KBM-7 (cell line): ENCODE measurements at regions not wholly inside any gene's neighbourhood (a gene's known extent, or its start where the extent isn't known, plus 50 kb on each side); places are given as distances from the start of the nearest gene placed in this dataset.
A peak's percentile ranks its signal among the peaks of the same experiment; 100 is the strongest.

Experiments used
- DNase-seq: peaks from one replicate; pipeline ENCODE4 v3.0.0-alpha.2; 2015
- in situ Hi-C: fragments of 300-500 bp; cut with MboI; formaldehyde crosslinking; loops from 2 replicates; pipeline ENCODE4 v1.14.3; 2020; ENCODE audit warnings: low sequenced_read_pairs, low pct_unique_long_range_greater_than_20kb, mixed read lengths

DNA sequence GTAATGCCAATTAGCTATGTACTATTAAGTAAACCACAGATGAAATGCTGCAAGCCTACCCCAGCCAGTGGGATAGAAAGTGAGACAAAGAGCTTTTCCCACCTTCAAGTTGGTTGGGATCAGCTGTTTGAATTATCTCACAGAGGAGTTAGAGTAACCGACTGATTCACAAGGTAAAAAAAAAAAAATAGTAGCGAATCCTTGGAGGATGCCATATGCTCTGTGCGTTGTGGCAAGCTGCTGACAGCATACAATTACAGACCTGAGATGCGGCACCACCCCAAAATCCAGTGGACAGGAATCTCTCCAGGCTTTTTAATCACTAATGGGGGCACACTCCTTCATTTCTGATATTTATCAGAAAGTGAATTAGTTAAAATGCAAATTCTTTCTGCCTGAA is 157.0 kb upstream of the RMST start:
- DNase-seq = no peak
- in situ Hi-C loops = no loop called here

DNA sequence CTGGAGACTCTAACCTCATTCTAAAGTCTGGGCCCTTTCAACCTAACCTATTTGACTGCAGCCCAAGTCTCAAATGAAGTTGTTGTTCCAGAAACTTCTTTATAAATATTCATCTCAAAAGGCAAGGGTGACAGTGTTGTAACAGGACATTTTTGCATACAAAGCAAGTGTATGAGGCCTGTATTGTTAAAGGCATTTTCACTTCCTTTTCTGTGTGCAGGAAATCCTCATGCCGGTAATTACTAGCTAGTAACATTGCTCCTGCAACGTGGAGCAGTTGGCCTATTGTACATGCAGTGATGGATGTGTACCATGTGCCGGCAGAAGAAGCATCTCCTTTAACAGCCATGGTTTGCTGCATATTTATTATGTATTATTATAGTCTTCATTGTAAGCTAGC is 156.5 kb upstream of the RMST start:
- in situ Hi-C loops = no loop called here
- no peak for DNase-seq

DNA sequence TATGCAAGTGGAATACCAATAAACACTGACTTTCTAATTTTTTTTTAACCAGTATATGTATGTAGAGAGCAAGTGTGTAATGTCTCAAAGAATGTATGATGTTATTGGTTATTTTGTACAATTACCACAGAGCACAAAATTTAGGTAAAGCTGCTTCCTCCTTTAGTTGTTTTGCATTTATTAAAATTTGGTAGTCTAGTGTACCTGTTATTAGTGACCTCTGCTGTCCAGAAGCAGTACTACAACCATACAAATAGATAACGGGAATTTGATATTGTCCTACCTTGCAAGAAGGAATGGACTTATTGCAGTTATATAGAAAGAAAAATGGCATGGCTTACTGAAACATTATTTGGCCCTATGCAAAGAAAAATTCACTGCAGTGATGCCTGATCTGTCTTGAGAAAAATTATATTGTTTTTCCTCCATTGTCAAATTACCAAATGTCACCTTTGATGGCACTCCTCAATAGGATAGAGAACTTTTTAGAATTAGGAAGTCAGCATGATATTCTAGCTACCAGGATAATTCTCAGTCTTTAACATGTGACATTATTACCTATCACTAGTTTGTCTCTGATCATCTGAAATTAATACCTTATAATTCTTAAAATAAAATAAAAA is 153.9 kb upstream of the RMST start:
- DNase-seq = peak; percentile 64
- in situ Hi-C loops = no loop called here

DNA sequence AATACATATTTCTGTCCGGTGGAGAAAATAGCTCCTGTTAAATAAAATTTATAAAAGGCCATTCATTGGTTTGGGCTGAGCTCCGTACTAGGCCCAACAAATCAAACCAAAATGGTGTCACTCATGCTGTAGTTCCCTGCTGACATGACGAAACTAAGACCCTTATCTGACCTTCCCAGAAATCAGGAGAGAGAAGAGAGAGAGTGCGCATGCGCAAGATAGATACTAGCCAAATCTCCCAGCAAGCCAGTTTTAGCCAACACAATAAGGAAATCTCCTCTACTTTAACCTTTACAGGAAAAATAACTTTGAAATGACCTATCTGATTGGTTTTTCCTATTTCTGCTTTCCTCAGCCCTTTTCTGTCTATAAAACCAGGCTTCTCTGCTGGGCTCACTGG is 152.7 kb upstream of the RMST start:
- DNase-seq = no peak
- in situ Hi-C loops = no loop called here

DNA sequence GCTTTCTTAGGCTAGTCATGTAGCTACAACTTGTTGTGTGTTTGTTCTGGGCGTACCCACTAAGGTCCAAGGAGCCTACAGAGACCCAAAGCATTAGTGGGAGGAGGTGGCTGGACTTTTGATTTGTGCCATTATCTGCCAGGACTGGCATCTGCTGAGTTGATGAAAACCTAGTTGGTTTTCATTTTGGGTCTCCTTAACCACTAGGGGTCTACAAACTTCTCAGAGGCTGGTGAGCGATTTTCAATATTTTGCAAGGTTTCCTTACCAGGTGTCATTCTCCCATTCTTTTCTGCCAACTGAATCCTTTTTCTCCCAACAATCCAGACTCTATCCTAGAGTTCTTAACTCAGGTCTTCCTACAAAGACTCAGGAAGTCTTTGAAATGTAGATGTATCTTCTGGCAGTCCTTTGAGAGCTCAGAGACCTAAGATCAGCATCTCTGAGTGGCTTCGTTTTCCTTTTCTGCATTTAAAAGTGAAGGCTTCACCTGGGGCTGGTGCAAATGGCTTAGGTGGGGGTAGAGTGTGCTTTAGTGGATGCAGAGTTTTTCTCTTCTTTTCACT is 150.0 kb upstream of the RMST start:
- DNase-seq = no peak
- in situ Hi-C loops = no loop called here

DNA sequence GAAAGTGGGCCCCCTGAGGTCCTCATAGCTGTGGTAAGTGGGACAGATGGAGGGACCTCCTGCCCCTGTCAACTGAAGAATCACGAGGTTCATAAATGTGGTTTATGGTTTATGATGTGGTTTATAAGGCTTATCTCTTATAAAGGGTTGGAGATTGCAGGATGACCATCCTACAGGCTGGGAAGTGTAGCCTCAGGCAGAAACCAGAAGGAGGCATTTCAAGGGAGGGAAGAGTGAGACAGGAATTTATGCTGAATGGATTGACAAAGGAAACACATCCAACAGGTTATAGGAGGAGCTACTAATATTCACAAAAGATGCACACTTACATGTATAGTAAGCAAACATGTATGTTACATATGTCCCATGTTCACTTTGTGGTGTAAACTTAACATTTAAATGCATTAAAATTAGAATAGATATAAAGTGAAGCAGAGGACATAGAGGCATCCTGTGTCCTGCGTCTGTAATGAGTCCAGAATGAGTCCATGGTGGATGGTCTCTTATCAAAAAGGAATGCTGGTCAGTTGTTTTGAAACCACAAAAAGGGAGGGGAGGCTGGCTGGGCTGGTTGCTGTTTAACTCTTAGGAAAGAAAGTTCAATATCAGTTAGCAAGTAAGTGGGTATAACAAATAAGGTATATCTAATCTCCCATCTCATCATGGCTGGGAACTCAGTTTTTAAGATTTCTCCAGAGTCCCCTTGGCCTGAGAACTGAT is 149.0 kb upstream of the RMST start:
- no peak for DNase-seq
- in situ Hi-C loops = no loop called here

DNA sequence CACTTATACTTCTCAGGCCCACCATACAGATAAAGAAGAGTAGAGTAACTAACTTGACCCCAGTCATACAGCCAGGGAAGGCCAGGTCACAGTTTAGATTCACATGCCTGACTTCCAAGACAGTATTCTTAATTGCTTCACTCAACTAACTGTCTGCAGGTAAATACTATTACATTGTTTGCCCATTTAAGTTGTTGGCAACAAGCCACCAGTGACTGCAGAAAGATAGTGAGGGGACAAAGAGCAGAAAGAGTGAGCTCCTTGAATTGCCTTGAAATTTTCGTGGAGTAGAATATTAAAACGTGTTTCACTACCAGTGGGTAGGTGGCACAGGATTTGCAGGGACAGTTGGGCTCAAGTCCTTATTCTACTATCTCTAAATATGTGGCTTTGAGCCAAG is 146.3 kb upstream of the RMST start:
- no peak for DNase-seq
- in situ Hi-C loops = no loop called here

DNA sequence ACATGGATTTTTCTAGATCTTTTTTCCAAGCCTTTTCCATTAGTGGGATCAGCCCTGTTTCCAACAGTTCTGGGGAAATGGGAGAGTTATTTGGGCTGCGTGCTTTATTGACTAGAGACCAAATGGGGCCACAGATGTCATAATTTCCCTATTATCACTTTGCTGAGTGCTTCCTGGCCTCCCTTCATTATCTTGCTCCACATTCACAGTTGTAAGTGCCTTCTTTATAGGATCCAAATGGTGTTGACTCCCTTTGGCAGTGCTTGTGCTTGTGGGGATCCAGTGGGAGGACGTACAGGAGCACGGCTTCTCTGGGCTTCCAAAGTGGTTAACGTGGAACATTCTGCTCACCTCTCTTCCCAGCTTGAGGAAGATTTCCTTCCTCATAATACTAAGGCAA is 141.0 kb upstream of the RMST start:
- in situ Hi-C loops = no loop called here
- no peak for DNase-seq

DNA sequence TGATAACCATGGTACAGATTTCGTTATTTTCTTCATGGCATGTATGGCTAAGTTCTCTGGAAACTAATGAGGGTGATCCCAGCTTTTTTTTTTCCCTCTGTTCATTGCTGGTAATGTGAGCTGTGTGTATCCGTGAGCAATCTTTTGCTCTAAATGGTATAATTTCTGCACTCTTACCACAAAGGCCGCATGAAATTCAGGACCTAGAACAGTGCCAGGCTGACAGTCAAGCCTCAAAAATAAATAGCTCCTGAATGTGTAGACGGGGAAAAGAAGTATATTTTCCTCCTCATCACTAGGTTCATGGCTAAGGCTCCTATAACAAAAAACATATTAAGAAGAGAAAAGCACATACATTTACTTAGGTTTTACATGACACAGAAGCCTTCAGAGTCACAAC is 140.2 kb upstream of the RMST start:
- DNase-seq = no peak
- in situ Hi-C loops = no loop called here

DNA sequence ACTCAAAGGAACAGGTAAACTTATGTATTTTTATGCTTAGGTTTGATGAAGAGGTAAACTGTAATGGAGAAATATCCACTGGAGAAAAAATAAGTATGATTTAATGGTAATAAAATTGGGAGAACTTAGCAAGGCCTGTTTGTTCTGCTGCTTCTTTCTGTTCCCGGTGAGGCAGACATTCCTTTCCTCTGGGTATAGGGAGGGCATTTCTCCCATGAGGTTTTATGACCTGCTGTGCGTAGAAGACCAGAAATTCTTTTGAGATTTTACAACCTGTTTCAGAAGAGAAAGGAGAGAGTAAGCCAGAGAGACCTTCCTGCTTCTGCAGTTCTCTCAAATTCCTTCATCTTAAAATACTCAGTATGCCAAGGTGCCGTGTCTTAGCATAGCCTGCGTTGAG is 139.4 kb upstream of the RMST start:
- no peak for DNase-seq
- in situ Hi-C loops = no loop called here

DNA sequence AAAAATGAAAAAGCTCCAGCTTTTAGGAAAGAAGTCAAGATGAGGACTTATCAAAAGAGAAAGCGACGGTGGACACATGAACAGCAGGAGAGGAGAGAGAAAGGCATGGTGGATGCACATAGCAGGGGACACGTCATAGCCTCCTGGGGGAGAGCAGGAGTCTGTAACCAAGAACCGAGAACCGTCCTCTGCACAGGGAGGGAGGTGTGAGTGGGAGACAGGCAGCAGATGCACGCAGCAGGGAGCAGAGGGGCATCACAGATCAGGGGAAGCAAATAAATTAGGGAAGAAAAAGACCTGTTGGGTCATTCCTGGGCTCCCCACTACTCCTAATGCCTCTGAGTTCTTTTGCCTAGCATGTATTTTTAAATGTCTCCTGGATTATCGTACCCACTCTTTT is 138.1 kb upstream of the RMST start:
- in situ Hi-C loops = no loop called here
- DNase-seq = no peak

DNA sequence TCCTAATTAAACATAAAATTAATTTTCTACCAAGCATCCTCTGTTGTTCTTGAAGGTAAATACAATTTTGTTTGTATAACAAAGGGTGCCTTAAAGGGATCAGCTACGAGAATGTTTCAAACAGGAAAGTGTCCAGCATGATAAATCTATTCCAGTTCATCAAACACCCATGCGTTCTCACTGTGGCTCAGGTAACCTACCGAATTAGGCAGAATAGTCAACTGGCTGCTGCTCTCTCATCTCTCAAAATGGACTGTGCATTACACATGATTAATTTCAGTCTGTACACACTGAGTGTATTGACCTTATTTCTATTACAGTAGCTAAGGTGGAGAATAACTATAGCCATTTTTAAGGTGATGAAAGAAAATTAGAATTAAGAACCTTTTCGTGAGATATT is 127.5 kb upstream of the RMST start:
- no peak for DNase-seq
- in situ Hi-C loops = no loop called here

DNA sequence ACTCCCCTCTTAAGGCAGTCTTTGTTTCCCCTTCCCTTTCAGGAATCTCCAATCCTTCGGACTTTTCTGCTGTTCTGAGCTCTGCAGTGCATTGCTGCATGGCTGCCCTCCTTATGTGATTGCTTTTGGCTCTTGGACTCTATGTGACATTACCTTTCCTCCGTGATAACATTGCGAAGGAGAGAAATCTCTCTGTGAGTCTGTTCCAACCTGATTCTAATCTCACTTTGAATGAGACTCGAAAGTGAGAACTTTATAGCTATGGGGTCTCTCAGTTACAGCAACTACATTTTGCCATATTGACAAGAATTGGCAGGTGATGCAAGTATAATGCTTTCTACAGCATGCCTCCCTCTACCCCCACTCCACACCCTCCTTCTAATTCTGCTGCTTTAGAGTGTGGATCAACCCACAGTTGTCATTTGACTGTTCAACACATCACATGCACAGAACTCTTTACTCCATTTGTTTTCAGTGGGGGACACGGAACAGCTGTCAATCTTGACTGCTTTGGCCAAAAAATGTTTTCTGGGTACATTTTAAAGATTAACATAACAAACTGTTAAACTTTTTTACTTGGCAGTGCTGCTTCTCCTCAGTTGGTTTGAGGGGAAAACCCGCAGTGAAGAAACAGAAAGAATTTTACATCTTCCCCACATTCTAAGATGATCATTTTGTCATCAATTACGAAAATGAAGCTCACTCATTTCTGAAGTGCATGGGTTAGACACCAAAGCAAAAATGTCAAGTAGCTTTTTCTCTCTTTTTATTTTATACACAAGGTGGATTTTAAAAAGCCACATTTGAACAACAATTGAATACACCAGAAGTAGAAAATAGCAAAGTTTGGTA is 125.5 kb upstream of the RMST start:
- no peak for DNase-seq
- in situ Hi-C loops = no loop called here

DNA sequence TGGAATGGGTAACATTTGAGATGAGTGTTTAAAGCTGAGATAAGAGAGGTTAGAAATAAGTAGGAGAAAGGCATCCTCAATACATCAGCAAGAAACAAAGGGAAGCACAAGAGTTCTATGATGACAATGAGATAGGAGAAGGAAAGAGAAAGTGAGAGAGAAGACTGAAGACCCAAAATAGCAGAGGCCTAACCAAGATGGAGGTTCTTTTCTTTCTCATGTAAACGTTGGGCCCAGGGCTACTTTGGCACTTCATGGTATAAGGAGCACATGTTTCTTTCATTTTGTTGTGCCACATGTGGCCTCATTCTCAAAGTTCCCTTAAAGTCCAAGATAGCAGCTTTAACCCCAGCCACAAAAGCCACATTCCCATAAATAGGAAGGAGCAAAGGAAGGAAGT is 120.5 kb upstream of the RMST start:
- in situ Hi-C loops = no loop called here
- no peak for DNase-seq

DNA sequence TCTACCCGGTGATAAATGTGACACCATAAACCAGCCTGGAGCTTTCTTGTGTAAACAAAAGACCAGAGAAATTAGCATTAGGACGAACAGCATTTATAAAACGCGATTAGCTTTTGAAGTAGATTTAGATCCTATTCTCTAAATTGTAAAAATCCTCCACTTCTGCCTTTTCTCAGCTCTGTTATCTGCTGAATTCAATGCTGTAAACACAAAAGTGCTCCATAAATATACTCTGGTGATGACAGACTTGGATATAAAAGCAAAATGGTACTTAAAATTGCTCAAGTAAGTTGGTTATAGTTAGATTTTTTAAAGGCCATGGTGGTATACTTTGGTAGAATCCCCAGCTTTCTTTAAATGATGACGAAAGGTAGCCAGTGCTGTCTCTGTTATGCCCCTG is 114.6 kb upstream of the RMST start:
- in situ Hi-C loops = no loop called here
- no peak for DNase-seq

DNA sequence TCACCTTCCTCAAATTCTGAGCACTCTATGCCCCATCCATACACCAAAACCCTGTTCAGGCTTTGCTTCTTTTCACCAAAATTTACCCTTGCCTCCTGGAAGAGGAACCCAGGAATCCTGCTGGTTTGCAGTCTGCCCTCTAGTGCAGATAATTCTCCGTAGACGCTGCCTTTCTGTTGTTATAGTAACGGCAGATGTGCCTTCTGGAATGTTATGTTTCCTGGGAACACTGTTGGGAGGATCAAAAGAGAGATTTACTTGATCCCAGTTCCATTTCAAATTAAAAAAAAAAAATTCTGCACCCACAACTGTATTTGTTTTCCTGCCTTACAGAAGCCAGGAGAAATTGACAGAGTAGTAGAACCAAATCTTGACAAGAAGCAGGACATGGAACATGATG is 104.2 kb upstream of the RMST start:
- in situ Hi-C loops = no loop called here
- DNase-seq = no peak

DNA sequence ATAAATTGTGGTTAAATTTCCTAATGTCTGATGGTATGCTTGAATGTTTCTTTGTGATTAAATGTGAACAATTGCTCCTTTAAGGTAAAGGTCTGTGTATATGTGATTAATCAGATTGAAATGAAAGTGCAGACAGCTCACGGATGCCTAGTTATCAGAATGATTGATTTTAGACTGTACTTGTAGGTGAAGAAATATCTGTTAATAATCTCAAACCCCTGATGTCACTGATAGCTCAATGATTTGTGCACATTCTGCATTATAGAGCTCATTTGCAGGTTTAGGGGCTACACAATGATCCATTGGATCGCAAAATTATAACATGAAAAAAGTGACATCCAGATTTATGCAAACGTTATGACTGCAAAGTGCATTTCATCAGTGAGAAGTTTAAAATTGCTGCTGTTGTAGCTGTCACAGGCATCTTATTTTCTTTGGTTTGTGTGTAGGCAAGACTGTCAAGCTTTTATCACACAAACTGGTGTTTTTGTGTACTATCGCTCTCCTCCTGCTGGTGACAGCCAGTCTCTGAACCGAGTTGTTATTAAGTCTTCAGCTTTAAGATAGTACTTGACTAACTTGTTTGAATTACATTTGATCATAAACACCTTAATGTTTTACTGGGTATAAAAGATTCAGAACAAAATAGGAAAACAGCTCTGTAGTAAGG is 103.4 kb upstream of the RMST start:
- no peak for DNase-seq

DNA sequence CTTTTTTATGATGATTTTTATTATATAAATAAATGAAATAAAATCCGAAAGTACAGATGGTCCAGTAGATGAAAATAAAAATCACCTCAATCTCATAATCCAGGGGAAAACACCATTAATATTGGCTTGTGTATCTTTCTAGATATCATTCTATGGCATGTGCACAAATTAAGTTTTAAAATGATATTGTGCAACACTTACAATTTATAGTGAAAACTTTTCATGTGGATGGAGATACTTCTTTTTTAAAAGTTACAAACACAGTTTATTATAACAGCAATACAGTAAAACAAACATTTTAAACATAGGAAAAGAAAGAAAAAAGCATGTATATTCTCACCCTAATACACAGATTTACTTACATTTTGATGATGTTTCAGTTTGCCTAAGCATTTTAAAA is 98.9 kb upstream of the RMST start:
- DNase-seq = no peak

More for the DNA sequence above, 103.4 kb upstream of the RMST start:
- in situ Hi-C loops = no loop called here

DNA sequence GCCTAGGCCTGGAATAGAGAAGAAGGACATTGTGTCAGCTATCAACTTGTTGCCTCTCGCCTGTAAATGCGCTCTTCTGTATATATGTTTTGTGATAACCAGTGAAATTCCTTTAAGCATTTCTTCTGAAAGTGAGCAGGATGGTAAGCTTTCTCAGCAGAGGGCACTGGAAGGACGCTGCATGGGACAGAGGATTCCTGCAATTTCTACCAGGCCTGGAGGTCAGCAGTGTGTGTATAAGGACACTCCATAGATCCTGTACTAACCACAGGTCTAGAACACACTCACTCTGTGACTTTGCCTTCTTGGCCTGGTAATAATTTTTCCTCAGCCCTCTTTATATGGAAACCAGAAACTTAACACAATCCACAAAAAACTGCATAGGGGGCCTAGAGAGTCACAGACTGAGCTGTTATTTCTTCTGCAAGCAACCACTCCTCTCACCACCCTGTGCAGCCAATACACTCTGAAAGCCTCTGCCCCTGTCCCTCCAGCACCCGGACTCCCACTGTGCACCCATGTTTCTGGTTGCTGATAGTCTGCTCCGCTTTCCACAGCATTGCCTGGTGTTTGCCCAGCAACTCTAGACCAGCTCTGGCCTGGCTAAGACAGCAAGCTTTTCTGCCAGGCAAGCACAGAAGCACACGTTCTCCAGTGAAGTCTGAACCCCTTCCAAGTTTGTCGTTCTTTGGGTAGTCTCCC is 94.0 kb upstream of the RMST start:
- no peak for DNase-seq
- in situ Hi-C loops = no loop called here

More for the DNA sequence above, 98.9 kb upstream of the RMST start:
- in situ Hi-C loops = no loop called here
